ENCODE measurements at regions not wholly inside any gene's neighbourhood (a gene's known extent, or its start where the extent isn't known, plus 50 kb on each side); places are given as distances from the start of the nearest gene placed in this dataset.

GRCh38 chr10:108840944-108841343, 1082.4 kb downstream of the XPNPEP1 start:
- no peak for TF ChIP-seq CTCF (IDR thresholded peaks at IDR 0.05; ENCODE audit: unreplicated experiment)
- Mint-ChIP-seq H3K36me3 (ENCODE audit: low read depth, unreplicated experiment) (no peaks in the 10 kb centered on the region), H3K9me3 (ENCODE audit: unreplicated experiment) (no peaks in the 10 kb centered on the region), H3K27ac (ENCODE audit: unreplicated experiment) (no peak overlapping the region), H3K27me3 (ENCODE audit: unreplicated experiment) (no peaks in the 10 kb centered on the region), H3K4me3 (ENCODE audit: unreplicated experiment) (no peak overlapping the region), H3K4me1 (ENCODE audit: unreplicated experiment) (no peaks in the 10 kb centered on the region)
- DNase-seq (ENCODE audit: low spot score), result no peak

GRCh38 chr10:108836362-108836761, 1086.9 kb downstream of the XPNPEP1 start:
- H3K4me3 Mint-ChIP-seq (ENCODE audit: unreplicated experiment), result no peak overlapping the region
- no peaks in the 10 kb centered on the region for H3K9me3 Mint-ChIP-seq (ENCODE audit: unreplicated experiment)
- no peak for TF ChIP-seq CTCF (IDR thresholded peaks at IDR 0.05; ENCODE audit: unreplicated experiment)
- no peak overlapping the region for H3K27ac Mint-ChIP-seq (ENCODE audit: unreplicated experiment)
- H3K27me3 Mint-ChIP-seq (ENCODE audit: unreplicated experiment), result no peaks in the 10 kb centered on the region
- H3K36me3 Mint-ChIP-seq (ENCODE audit: low read depth, unreplicated experiment), result no peaks in the 10 kb centered on the region
- H3K4me1 Mint-ChIP-seq (ENCODE audit: unreplicated experiment), result no peaks in the 10 kb centered on the region
- no peak for DNase-seq (ENCODE audit: low spot score)

GRCh38 chr10:108822026-108822425, 1101.3 kb downstream of the XPNPEP1 start:
- H3K9me3 Mint-ChIP-seq (ENCODE audit: unreplicated experiment), result no peaks in the 10 kb centered on the region
- H3K4me3 Mint-ChIP-seq (ENCODE audit: unreplicated experiment), result no peak overlapping the region
- H3K27me3 Mint-ChIP-seq (ENCODE audit: unreplicated experiment), result no peaks in the 10 kb centered on the region
- H3K27ac Mint-ChIP-seq (ENCODE audit: unreplicated experiment), result no peak overlapping the region
- H3K36me3 Mint-ChIP-seq (ENCODE audit: low read depth, unreplicated experiment), result no peaks in the 10 kb centered on the region
- DNase-seq (ENCODE audit: low spot score), result no peak
- TF ChIP-seq CTCF (IDR thresholded peaks at IDR 0.05; ENCODE audit: unreplicated experiment), result no peak
- H3K4me1 Mint-ChIP-seq (ENCODE audit: unreplicated experiment), result peaks cover 10% of the 10 kb centered on the region

- no peak for TF ChIP-seq CTCF (IDR thresholded peaks at IDR 0.05; ENCODE audit: unreplicated experiment)
- no peak overlapping the region for H3K27ac Mint-ChIP-seq (ENCODE audit: unreplicated experiment)
Measured at GRCh38 chr10:108819302-108819701, 1104.0 kb downstream of the XPNPEP1 start.

GRCh38 chr10:108817584-108817983, 1105.7 kb downstream of the XPNPEP1 start:
- Mint-ChIP-seq H3K36me3 (ENCODE audit: low read depth, unreplicated experiment) (no peaks in the 10 kb centered on the region), H3K4me3 (ENCODE audit: unreplicated experiment) (no peak overlapping the region), H3K27me3 (ENCODE audit: unreplicated experiment) (no peaks in the 10 kb centered on the region), H3K9me3 (ENCODE audit: unreplicated experiment) (no peaks in the 10 kb centered on the region), H3K4me1 (ENCODE audit: unreplicated experiment) (peaks cover 15% of the 10 kb centered on the region), H3K27ac (ENCODE audit: unreplicated experiment) (no peak overlapping the region)
- no peak for TF ChIP-seq CTCF (IDR thresholded peaks at IDR 0.05; ENCODE audit: unreplicated experiment)
- no peak for DNase-seq (ENCODE audit: low spot score)

More at GRCh38 chr10:108819302-108819701, 1104.0 kb downstream of the XPNPEP1 start:
- DNase-seq (ENCODE audit: low spot score), result no peak
- H3K4me1 Mint-ChIP-seq (ENCODE audit: unreplicated experiment), result peaks cover 10% of the 10 kb centered on the region
- no peaks in the 10 kb centered on the region for H3K9me3 Mint-ChIP-seq (ENCODE audit: unreplicated experiment)
- H3K27me3 Mint-ChIP-seq (ENCODE audit: unreplicated experiment), result no peaks in the 10 kb centered on the region
- H3K4me3 Mint-ChIP-seq (ENCODE audit: unreplicated experiment), result no peak overlapping the region
- no peaks in the 10 kb centered on the region for H3K36me3 Mint-ChIP-seq (ENCODE audit: low read depth, unreplicated experiment)

Measured in endothelial cell (in vitro differentiated cells).